Loucy (cell line): ENCODE measurements at regions not wholly inside any gene's neighbourhood (a gene's known extent, or its start where the extent isn't known, plus 50 kb on each side); places are given as distances from the start of the nearest gene placed in this dataset.

ENCODE experiments used
- H2AFZ ChIP-seq: fragments of 200-600 bp; sonication (generic); 2 replicates; pipeline ENCODE4 v1.6.0; 2016; ENCODE audit warnings: antibody characterized with exemption, mild to moderate bottlenecking, low read length, moderate library complexity
- H3F3A ChIP-seq: fragments of 200-600 bp; 2 replicates; pipeline ENCODE4 v1.6.0; 2016; ENCODE audit warnings: antibody characterized with exemption, low read depth, mild to moderate bottlenecking
- H3K27me3 ChIP-seq: fragments of 200-600 bp; sonication (generic); 2 replicates; pipeline ENCODE4 v1.6.1; 2014; ENCODE audit warnings: low read length, mild to moderate bottlenecking; ENCODE audit not compliant: insufficient read depth, poor library complexity, severe bottlenecking
- H3K36me3 ChIP-seq: fragments of 200-600 bp; sonication (generic); 2 replicates; pipeline ENCODE4 v1.6.1; 2016; ENCODE audit warnings: low read length; ENCODE audit not compliant: insufficient read depth
- H3K4me1 ChIP-seq: fragments of 200-600 bp; sonication (generic); 2 replicates; pipeline ENCODE4 v1.5.1; 2014; ENCODE audit warnings: low read length, mild to moderate bottlenecking; ENCODE audit not compliant: insufficient read depth, poor library complexity, severe bottlenecking
- H3K4me2 ChIP-seq: fragments of 200-600 bp; sonication (generic); 2 replicates; pipeline ENCODE4 v1.6.0; 2014; ENCODE audit warnings: antibody characterized with exemption, low read length, low read depth, mild to moderate bottlenecking; ENCODE audit not compliant: poor library complexity, severe bottlenecking
- H3K4me3 ChIP-seq: fragments of 200-600 bp; sonication (generic); 2 replicates; pipeline ENCODE4 v1.5.1; 2014; ENCODE audit warnings: low read length, mild to moderate bottlenecking, mixed read lengths; ENCODE audit not compliant: poor library complexity, severe bottlenecking
- H3K79me2 ChIP-seq: fragments of 200-600 bp; sonication (generic); 2 replicates; pipeline ENCODE4 v1.6.1; 2014; ENCODE audit warnings: low read length; ENCODE audit not compliant: insufficient read depth
- H3K9ac ChIP-seq: fragments of 200-600 bp; sonication (generic); 2 replicates; pipeline ENCODE4 v1.6.0; 2014; ENCODE audit warnings: mild to moderate bottlenecking, low read depth, low read length, moderate library complexity; ENCODE audit not compliant: poor library complexity, severe bottlenecking
- H3K9me2 ChIP-seq: fragments of 200-600 bp; sonication (generic); replicated peaks from 2 replicates; pipeline ENCODE4 v1.6.1; 2016; ENCODE audit warnings: low read depth, low read length, mixed read lengths
- H3K9me3 ChIP-seq: fragments of 200-600 bp; sonication (generic); 2 replicates; pipeline ENCODE4 v1.6.1; 2014; ENCODE audit warnings: mild to moderate bottlenecking, antibody characterized with exemption, low read length, low read depth; ENCODE audit not compliant: insufficient read depth
- H4K20me1 ChIP-seq: fragments of 200-600 bp; sonication (generic); 2 replicates; pipeline ENCODE4 v1.6.0; 2014; ENCODE audit warnings: antibody characterized with exemption, low read length, mild to moderate bottlenecking; ENCODE audit not compliant: insufficient read depth, poor library complexity, severe bottlenecking
- EZH2phosphoT487 ChIP-seq: fragments of 200-600 bp; IDR thresholded peaks from 2 replicates; pipeline ENCODE4 v1.6.1; 2018; ENCODE audit warnings: antibody characterized with exemption, mild to moderate bottlenecking, moderate library complexity, borderline replicate concordance
- TF ChIP-seq, protein P1 (sequence below): fragments of 200-600 bp; sonication (generic); conservative IDR thresholded peaks from 2 replicates; pipeline ENCODE4 v1.5.1; 2014; ENCODE audit warnings: mild to moderate bottlenecking, antibody characterized with exemption, low read length

DNA sequence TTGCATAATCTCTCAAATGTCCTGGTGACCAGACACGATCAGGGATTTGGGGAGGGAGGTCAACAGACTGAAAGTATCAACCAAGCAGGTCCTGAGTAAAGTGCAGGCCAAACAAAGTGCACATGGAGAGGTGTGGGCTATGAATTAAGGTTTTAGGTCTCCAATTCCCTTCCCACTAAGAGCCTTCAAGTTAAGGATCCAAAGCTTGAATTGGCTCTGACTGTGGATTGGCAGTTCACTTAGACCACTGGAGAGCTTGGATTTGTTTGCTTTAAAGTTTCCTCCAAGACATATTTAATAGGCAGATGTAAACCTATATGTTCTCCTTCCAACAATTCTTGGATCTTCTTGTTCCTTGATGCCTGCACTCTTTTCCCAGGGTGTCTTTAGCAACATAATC lies 129.6 kb upstream of the IGF1 start:
- H3K4me2 ChIP-seq: no peak overlapping the region
- no peaks in the 10 kb centered on the region for H3K79me2 ChIP-seq
- H3K27me3 ChIP-seq: no peaks in the 10 kb centered on the region
- no peaks in the 10 kb centered on the region for H3K4me1 ChIP-seq
- no peaks in the 10 kb centered on the region for H4K20me1 ChIP-seq
- no peaks in the 10 kb centered on the region for H3K9me3 ChIP-seq
- no peak overlapping the region for H3K9ac ChIP-seq
- H3F3A ChIP-seq: no peaks in the 10 kb centered on the region
- H3K36me3 ChIP-seq: no peaks in the 10 kb centered on the region
- H3K4me3 ChIP-seq: no peak overlapping the region
- H2AFZ ChIP-seq: no peak overlapping the region
- TF ChIP-seq, protein P1, sequence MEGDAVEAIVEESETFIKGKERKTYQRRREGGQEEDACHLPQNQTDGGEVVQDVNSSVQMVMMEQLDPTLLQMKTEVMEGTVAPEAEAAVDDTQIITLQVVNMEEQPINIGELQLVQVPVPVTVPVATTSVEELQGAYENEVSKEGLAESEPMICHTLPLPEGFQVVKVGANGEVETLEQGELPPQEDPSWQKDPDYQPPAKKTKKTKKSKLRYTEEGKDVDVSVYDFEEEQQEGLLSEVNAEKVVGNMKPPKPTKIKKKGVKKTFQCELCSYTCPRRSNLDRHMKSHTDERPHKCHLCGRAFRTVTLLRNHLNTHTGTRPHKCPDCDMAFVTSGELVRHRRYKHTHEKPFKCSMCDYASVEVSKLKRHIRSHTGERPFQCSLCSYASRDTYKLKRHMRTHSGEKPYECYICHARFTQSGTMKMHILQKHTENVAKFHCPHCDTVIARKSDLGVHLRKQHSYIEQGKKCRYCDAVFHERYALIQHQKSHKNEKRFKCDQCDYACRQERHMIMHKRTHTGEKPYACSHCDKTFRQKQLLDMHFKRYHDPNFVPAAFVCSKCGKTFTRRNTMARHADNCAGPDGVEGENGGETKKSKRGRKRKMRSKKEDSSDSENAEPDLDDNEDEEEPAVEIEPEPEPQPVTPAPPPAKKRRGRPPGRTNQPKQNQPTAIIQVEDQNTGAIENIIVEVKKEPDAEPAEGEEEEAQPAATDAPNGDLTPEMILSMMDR: no peak
- TF ChIP-seq EZH2phosphoT487: no peak
- no peaks in the 10 kb centered on the region for H3K9me2 ChIP-seq

DNA sequence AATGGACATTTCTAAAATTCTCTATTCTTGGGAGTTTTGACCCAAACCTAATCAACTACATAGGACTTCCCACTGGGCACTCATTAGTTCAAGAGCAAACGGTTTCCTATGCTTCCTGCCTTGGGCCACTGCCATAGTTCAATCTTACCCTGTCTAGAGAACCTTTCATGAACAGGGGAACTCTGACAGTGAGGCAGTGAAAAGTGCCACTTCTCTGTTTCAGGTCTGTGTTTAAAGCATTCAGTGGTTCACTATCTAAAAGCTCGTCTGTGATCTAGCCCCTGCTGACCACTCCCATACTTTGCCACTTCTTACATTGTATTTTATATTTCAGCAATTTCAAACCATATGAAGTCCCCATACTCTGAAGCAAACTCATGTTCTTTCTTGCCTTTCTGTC lies 122.7 kb upstream of the IGF1 start:
- H3K9ac ChIP-seq: no peak overlapping the region
- TF ChIP-seq, protein P1: no peak
- TF ChIP-seq EZH2phosphoT487: no peak
- H3K9me3 ChIP-seq: no peaks in the 10 kb centered on the region

DNA sequence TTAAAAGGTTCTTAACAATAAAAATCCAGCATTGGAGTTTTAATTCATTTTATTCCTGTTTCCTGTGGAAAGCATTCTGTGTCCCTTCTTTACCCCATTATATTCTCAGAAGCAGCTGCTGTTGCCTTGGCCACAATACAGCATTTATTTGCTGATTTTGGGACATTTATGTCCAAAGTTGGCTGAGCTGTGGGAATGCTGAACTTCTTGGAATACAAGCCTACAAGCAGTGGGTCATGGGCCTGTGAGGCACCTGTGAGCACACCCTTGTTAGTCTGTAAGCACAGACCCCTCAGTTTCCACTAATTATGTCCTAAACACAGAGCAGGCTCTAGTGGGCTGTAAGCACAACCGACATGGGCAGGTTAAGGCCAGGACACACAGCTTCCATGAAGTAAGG lies 122.2 kb upstream of the IGF1 start:
- Histone ChIP-seq H3K9me2 (no peaks in the 10 kb centered on the region), H3K4me1 (no peaks in the 10 kb centered on the region), H2AFZ (no peak overlapping the region), H3K4me3 (no peak overlapping the region), H3K27me3 (no peaks in the 10 kb centered on the region), H3K4me2 (no peak overlapping the region), H3F3A (no peaks in the 10 kb centered on the region), H3K36me3 (no peaks in the 10 kb centered on the region), H3K9ac (no peak overlapping the region), H3K79me2 (no peaks in the 10 kb centered on the region), H3K9me3 (no peaks in the 10 kb centered on the region), H4K20me1 (no peaks in the 10 kb centered on the region)
- no peak for TF ChIP-seq EZH2phosphoT487
- TF ChIP-seq, protein P1: no peak

More for the DNA sequence above, 122.7 kb upstream of the IGF1 start:
- H3K4me3 ChIP-seq: no peak overlapping the region
- H3K4me2 ChIP-seq: no peak overlapping the region
- H2AFZ ChIP-seq: no peak overlapping the region
- H3K79me2 ChIP-seq: no peaks in the 10 kb centered on the region
- H3K36me3 ChIP-seq: no peaks in the 10 kb centered on the region
- H3F3A ChIP-seq: no peaks in the 10 kb centered on the region
- no peaks in the 10 kb centered on the region for H3K9me2 ChIP-seq
- H3K4me1 ChIP-seq: no peaks in the 10 kb centered on the region
- H4K20me1 ChIP-seq: no peaks in the 10 kb centered on the region
- H3K27me3 ChIP-seq: no peaks in the 10 kb centered on the region
